GM21576 (cell line): ENCODE measurements at regions not wholly inside any gene's neighbourhood (a gene's known extent, or its start where the extent isn't known, plus 50 kb on each side); places are given as distances from the start of the nearest gene placed in this dataset.
"Not testable (repeated sequence)": the region's sequence is repeated elsewhere in the genome, so short reads cannot be mapped to it uniquely, and the experiment has no call there.

ENCODE experiments used
- ATAC-seq: cut with Tn5 transposase; IDR thresholded peaks from one replicate; pipeline ENCODE4 v1.9.1; 2021; ENCODE audit warnings: mild to moderate bottlenecking, moderate library complexity; ENCODE audit not compliant: unreplicated experiment

GRCh38 chr6:120383681-120384080 is 950.6 kb downstream of the TBC1D32 start:
- ATAC-seq, result no peak

- peak; percentile 97 for ATAC-seq
Observed at GRCh38 chr6:120378582-120379220, 955.6 kb downstream of the TBC1D32 start.

- ATAC-seq, result no peak
Observed at GRCh38 chr6:120373185-120373584, 961.1 kb downstream of the TBC1D32 start.

- no peak for ATAC-seq
Observed at GRCh38 chr6:120363429-120363828, 970.9 kb downstream of the TBC1D32 start.

GRCh38 chr6:120358535-120358934 is 975.7 kb downstream of the TBC1D32 start:
- ATAC-seq, result not testable (repeated sequence)

GRCh38 chr6:120357447-120357846 is 976.8 kb downstream of the TBC1D32 start:
- ATAC-seq, result no peak

GRCh38 chr6:120355822-120356221 is 978.5 kb downstream of the TBC1D32 start:
- ATAC-seq, result no peak

GRCh38 chr6:120354452-120355098 is 979.7 kb downstream of the TBC1D32 start:
- no peak for ATAC-seq

- ATAC-seq, result no peak
Observed at GRCh38 chr6:120352491-120352890, 981.8 kb downstream of the TBC1D32 start.

GRCh38 chr6:120348926-120349325 is 985.4 kb downstream of the TBC1D32 start:
- no peak for ATAC-seq

- ATAC-seq, result no peak
Observed at GRCh38 chr6:120328521-120328920, 979.0 kb upstream of the MAN1A1 start.

- ATAC-seq, result no peak
Observed at GRCh38 chr6:120320481-120321162, 971.1 kb upstream of the MAN1A1 start.

GRCh38 chr6:120304223-120304622 is 954.7 kb upstream of the MAN1A1 start:
- ATAC-seq, result no peak

- no peak for ATAC-seq
Observed at GRCh38 chr6:120303527-120303926, 954.0 kb upstream of the MAN1A1 start.

- ATAC-seq, result no peak
Observed at GRCh38 chr6:120302041-120302440, 952.5 kb upstream of the MAN1A1 start.

GRCh38 chr6:120290964-120291363 is 941.4 kb upstream of the MAN1A1 start:
- ATAC-seq, result no peak

- ATAC-seq, result no peak
Observed at GRCh38 chr6:120282005-120282404, 932.4 kb upstream of the MAN1A1 start.

- no peak for ATAC-seq
Observed at GRCh38 chr6:120279466-120280167, 930.1 kb upstream of the MAN1A1 start.

- no peak for ATAC-seq
Observed at GRCh38 chr6:120278689-120279396, 929.3 kb upstream of the MAN1A1 start.

GRCh38 chr6:120274547-120274946 is 925.0 kb upstream of the MAN1A1 start:
- peak; percentile 75 for ATAC-seq

- no peak for ATAC-seq
Observed at GRCh38 chr6:120273411-120273810, 923.9 kb upstream of the MAN1A1 start.
